Parathyroid adenoma (tissue), 2 donors: ENCODE measurements at regions not wholly inside any gene's neighbourhood (a gene's known extent, or its start where the extent isn't known, plus 50 kb on each side); places are given as distances from the start of the nearest gene placed in this dataset.

ENCODE experiments used
- H2AFZ ChIP-seq: fragments of 300-600 bp; sonication (generic); one replicate; pipeline ENCODE4 v1.7.0; 2017; ENCODE audit warnings: antibody characterized with exemption, mild to moderate bottlenecking
- H3K27ac ChIP-seq: fragments of 300-600 bp; sonication (generic); one replicate; pipeline ENCODE4 v1.7.0; 2017
- H3K27me3 ChIP-seq: fragments of 300-600 bp; sonication (generic); one replicate; pipeline ENCODE4 v1.7.0; 2017; ENCODE audit warnings: low read length; ENCODE audit not compliant: control insufficient read depth, insufficient read depth
- H3K36me3 ChIP-seq: fragments of 300-600 bp; sonication (generic); one replicate; pipeline ENCODE4 v1.7.0; 2017; ENCODE audit warnings: low read length; ENCODE audit not compliant: control insufficient read depth, insufficient read depth
- H3K4me1 ChIP-seq: fragments of 300-600 bp; sonication (generic); one replicate; pipeline ENCODE4 v1.7.0; 2017; ENCODE audit warnings: control low read depth
- H3K4me2 ChIP-seq: fragments of 300-600 bp; sonication (generic); one replicate; pipeline ENCODE4 v1.7.0; 2017; ENCODE audit warnings: low read length
- H3K4me3 ChIP-seq: fragments of 300-600 bp; sonication (generic); one replicate; pipeline ENCODE4 v1.7.0; 2017; ENCODE audit warnings: low read depth, low read length
- H3K79me2 ChIP-seq: fragments of 300-600 bp; sonication (generic); one replicate; pipeline ENCODE4 v1.7.0; 2017; ENCODE audit warnings: control low read depth
- H3K9ac ChIP-seq: fragments of 300-600 bp; sonication (generic); one replicate; pipeline ENCODE4 v1.7.0; 2017; ENCODE audit warnings: mild to moderate bottlenecking
- H3K9me3 ChIP-seq: fragments of 300-600 bp; sonication (generic); one replicate; pipeline ENCODE4 v1.7.0; 2017; ENCODE audit warnings: low read length; ENCODE audit not compliant: control insufficient read depth
- CTCF ChIP-seq: fragments of 300-600 bp; sonication (generic); IDR thresholded peaks from one replicate; pipeline ENCODE4 v1.7.0; 2017; ENCODE audit warnings: antibody characterized with exemption, mild to moderate bottlenecking
- donor health status: primary hyperparathyroidism.

- no peaks in the 10 kb centered on the region for H3K9me3 ChIP-seq
- H2AFZ ChIP-seq = no peak overlapping the region
- TF ChIP-seq CTCF = no peak
- H3K4me2 ChIP-seq = no peak overlapping the region
- no peak overlapping the region for H3K4me3 ChIP-seq
- H3K4me1 ChIP-seq = no peaks in the 10 kb centered on the region
- H3K27ac ChIP-seq = no peak overlapping the region
- no peaks in the 10 kb centered on the region for H3K27me3 ChIP-seq
- no peaks in the 10 kb centered on the region for H3K36me3 ChIP-seq
- no peak overlapping the region for H3K9ac ChIP-seq
- no peaks in the 10 kb centered on the region for H3K79me2 ChIP-seq
Measured at GRCh38 chr14:56055511-56055910, 62.7 kb upstream of the PELI2 start.

GRCh38 chr14:56056031-56056430, 62.2 kb upstream of the PELI2 start:
- Histone ChIP-seq H3K79me2 (no peaks in the 10 kb centered on the region), H2AFZ (no peak overlapping the region), H3K9ac (no peak overlapping the region), H3K4me2 (no peak overlapping the region), H3K27me3 (no peaks in the 10 kb centered on the region), H3K4me3 (no peak overlapping the region), H3K9me3 (no peaks in the 10 kb centered on the region), H3K27ac (no peak overlapping the region), H3K36me3 (no peaks in the 10 kb centered on the region), H3K4me1 (no peaks in the 10 kb centered on the region)
- no peak for TF ChIP-seq CTCF

- no peak for TF ChIP-seq CTCF
- no peaks in the 10 kb centered on the region for H3K27me3 ChIP-seq
- H3K27ac ChIP-seq = no peak overlapping the region
- H3K36me3 ChIP-seq = no peaks in the 10 kb centered on the region
- H3K9ac ChIP-seq = no peak overlapping the region
- H3K4me2 ChIP-seq = no peak overlapping the region
- H3K79me2 ChIP-seq = no peaks in the 10 kb centered on the region
- no peak overlapping the region for H2AFZ ChIP-seq
- H3K4me3 ChIP-seq = no peak overlapping the region
- no peaks in the 10 kb centered on the region for H3K9me3 ChIP-seq
- no peaks in the 10 kb centered on the region for H3K4me1 ChIP-seq
Measured at GRCh38 chr14:56057071-56057741, 61.0 kb upstream of the PELI2 start.

GRCh38 chr14:56057767-56058166, 60.4 kb upstream of the PELI2 start:
- Histone ChIP-seq H3K79me2 (no peaks in the 10 kb centered on the region), H3K27ac (no peak overlapping the region), H3K4me1 (no peaks in the 10 kb centered on the region), H3K4me2 (no peak overlapping the region), H3K36me3 (no peaks in the 10 kb centered on the region), H3K27me3 (no peaks in the 10 kb centered on the region), H2AFZ (no peak overlapping the region), H3K4me3 (no peak overlapping the region), H3K9me3 (no peaks in the 10 kb centered on the region), H3K9ac (no peak overlapping the region)
- TF ChIP-seq CTCF = no peak

- no peak for TF ChIP-seq CTCF
- no peak overlapping the region for H3K4me3 ChIP-seq
- H3K36me3 ChIP-seq = no peaks in the 10 kb centered on the region
- no peak overlapping the region for H3K27ac ChIP-seq
- no peaks in the 10 kb centered on the region for H3K9me3 ChIP-seq
- H3K4me2 ChIP-seq = no peak overlapping the region
- H3K79me2 ChIP-seq = no peaks in the 10 kb centered on the region
- H3K27me3 ChIP-seq = no peaks in the 10 kb centered on the region
- no peaks in the 10 kb centered on the region for H3K4me1 ChIP-seq
- no peak overlapping the region for H2AFZ ChIP-seq
- H3K9ac ChIP-seq = no peak overlapping the region
Measured at GRCh38 chr14:56059054-56059453, 59.2 kb upstream of the PELI2 start.
